ENCODE measurements at regions not wholly inside any gene's neighbourhood (a gene's known extent, or its start where the extent isn't known, plus 50 kb on each side); places are given as distances from the start of the nearest gene placed in this dataset.
"Not testable (repeated sequence)": the region's sequence is repeated elsewhere in the genome, so short reads cannot be mapped to it uniquely, and the experiment has no call there.

GRCh38 chr1:95663530-95663929 is 429.5 kb downstream of the RWDD3 start:
- not testable (repeated sequence) for TF ChIP-seq CTCF, POLR2A (IDR thresholded peaks at IDR 0.05)
